Esophagus muscularis mucosa (tissue), 4 donors: ENCODE measurements at regions not wholly inside any gene's neighbourhood (a gene's known extent, or its start where the extent isn't known, plus 50 kb on each side); places are given as distances from the start of the nearest gene placed in this dataset.

Experiments
- EP300 ChIP-seq: sonication (generic); formaldehyde crosslinking; IDR thresholded peaks from one replicate; pipeline ENCODE4 v1.6.1; 2017; ENCODE audit warnings: antibody characterized with exemption
- POLR2A ChIP-seq: fragments of 450-650 bp; IDR thresholded peaks from one replicate; pipeline ENCODE4 v1.6.1; 2017; ENCODE audit warnings: antibody characterized with exemption, moderate library complexity, mild to moderate bottlenecking, low read depth
- POLR2AphosphoS5 ChIP-seq, 2 donors: sonication (generic); formaldehyde crosslinking; IDR thresholded peaks; one replicate each; pipeline ENCODE4 v1.6.1; 2017; ENCODE audit warnings: antibody characterized with exemption in 2 of 2
- TF ChIP-seq, protein P1 (sequence below), 3 experiments: fragments of 200-600 bp in 2 of 3; fragments of 450-650 bp in 1 of 3; sonication (generic) in 2 of 3; IDR thresholded peaks; one replicate each; pipeline ENCODE4 v1.5.1; 2017 to 2019; ENCODE audit warnings: antibody characterized with exemption in 3 of 3, mild to moderate bottlenecking in 2 of 3, moderate library complexity in 1 of 3

GRCh38 chr7:13290975-13291374, 603.5 kb downstream of the ARL4A start:
- TF ChIP-seq, protein P1, sequence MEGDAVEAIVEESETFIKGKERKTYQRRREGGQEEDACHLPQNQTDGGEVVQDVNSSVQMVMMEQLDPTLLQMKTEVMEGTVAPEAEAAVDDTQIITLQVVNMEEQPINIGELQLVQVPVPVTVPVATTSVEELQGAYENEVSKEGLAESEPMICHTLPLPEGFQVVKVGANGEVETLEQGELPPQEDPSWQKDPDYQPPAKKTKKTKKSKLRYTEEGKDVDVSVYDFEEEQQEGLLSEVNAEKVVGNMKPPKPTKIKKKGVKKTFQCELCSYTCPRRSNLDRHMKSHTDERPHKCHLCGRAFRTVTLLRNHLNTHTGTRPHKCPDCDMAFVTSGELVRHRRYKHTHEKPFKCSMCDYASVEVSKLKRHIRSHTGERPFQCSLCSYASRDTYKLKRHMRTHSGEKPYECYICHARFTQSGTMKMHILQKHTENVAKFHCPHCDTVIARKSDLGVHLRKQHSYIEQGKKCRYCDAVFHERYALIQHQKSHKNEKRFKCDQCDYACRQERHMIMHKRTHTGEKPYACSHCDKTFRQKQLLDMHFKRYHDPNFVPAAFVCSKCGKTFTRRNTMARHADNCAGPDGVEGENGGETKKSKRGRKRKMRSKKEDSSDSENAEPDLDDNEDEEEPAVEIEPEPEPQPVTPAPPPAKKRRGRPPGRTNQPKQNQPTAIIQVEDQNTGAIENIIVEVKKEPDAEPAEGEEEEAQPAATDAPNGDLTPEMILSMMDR (IDR thresholded peaks at IDR 0.05) = no peak
- TF ChIP-seq POLR2AphosphoS5 (IDR thresholded peaks at IDR 0.05) (no peak), POLR2A (no peak), EP300 (no peak)
